ENCODE measurements at regions not wholly inside any gene's neighbourhood (a gene's known extent, or its start where the extent isn't known, plus 50 kb on each side); places are given as distances from the start of the nearest gene placed in this dataset.

DNA sequence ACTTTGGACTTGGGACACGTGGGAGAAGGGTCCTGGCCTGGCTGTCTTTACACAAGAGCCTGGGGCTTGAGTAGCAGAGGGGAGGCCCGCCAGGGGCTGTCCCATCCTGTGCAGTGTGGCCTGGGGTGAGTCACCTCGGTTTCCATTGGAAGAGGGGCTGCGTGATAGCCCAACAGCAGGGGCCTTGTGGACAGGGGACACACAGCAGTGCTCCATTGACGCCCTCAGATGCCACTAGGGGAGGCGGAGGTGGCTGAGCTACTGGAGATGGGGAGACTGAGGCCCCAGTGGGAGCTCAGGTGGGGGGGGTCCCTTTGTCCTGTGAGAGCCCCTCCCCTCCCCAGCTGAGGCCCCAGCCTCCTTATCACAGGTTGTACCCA, 50.0 kb upstream of the RNU6ATAC start:
- no peak for TF ChIP-seq JUND (IDR thresholded peaks at IDR 0.05; ENCODE audit: low read depth)

DNA sequence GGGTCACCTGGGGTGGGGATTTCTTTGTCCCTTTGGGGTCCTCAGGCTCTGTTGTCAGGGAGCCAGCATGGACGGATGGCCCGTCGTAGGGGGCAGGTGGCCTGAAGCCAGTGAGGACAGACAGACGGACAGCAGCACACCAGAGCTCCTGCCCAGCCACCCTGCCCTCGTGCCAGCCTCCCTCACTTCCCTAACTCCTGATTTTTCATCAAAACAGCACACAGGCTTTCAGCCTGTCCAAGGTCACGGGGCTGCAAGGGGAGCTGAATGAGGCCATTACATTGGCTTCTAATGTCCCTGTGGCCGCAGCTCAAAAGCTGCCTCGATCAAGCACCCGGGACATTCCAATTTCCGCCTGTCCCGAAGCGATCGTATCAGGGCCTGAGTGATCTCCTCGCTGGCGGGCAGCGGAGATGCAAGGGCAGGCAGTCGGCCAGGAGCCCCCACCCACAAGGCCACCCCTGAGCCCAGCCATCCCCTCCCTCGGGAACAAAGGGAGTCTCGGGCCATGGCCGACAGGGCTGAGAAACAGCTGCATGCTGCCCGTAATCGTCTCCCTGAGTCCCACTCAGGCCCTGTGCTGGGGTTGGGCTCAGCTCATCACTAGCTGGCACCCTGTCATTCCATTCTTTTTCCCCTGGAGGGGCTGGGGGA, 50.5 kb upstream of the RNU6ATAC start:
- no peak for TF ChIP-seq JUND (IDR thresholded peaks at IDR 0.05; ENCODE audit: low read depth)

More for the DNA sequence above, 50.0 kb upstream of the RNU6ATAC start:
- in situ Hi-C loops (cut with HindIII; ENCODE audit: low pct_unique_long_range_greater_than_20kb, low sequenced_read_pairs): no loop called here
- no peak for DNase-seq (ENCODE audit: low read depth in 1 of 2, low spot score in 1 of 2)

DNA sequence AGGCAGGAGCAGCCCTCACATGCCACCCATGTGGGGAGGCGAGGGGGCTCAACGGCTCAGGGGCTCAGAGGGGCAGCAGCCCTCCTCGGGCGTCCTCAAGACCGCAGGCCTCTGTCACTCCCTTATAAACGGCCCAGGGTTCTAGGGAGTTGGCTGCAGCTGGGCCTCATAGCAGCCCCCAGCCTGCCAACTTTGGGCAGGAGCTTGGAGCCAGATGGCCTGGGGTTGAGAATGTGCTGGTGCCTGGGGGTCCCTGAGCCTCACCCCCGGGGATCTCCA, 51.0 kb upstream of the RNU6ATAC start:
- in situ Hi-C loops (cut with HindIII; ENCODE audit: low pct_unique_long_range_greater_than_20kb, low sequenced_read_pairs): no loop called here
- no peak for TF ChIP-seq JUND (IDR thresholded peaks at IDR 0.05; ENCODE audit: low read depth)
- no peak for DNase-seq (ENCODE audit: low read depth in 1 of 2, low spot score in 1 of 2)

More for the DNA sequence above, 50.5 kb upstream of the RNU6ATAC start:
- in situ Hi-C loops (cut with HindIII; ENCODE audit: low pct_unique_long_range_greater_than_20kb, low sequenced_read_pairs): no loop called here
- DNase-seq (ENCODE audit: low read depth in 1 of 2, low spot score in 1 of 2): no peak

DNA sequence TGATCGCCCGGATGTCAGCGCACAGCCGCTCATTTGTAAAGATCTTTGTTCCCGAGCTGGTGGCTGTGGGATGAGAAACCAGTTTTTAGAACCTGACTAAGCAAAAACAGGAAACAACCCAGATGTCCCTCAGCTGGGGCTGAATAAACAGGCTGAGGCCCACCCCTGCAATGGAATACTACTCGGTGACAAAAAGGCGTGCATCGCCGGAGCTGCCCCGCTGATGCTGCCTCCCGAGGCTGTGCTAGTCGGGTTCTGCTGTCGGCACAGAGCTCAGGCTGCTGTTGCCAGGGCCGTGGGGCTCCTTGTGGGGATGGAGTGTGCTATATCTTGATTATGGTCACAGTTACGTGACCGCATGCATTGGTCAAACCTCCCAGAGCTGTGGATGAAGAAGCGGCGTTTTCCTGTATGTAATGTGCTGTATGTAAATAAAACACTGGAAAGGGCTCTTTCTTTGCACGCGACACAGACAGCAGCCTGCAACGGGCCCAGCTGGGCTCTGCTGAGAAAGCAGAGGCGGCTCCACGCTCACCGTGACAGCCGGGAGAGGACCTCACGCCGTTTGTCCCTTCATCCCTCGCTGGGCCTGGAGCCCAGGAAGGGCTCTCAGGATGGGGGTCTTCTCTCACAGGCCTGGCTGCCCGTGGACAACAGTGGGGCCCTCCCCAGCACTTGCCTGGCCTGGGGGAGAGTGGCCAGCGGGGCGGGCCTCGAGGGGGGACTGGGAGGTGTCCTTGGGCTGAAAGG, 51.5 kb upstream of the RNU6ATAC start:
- DNase-seq (ENCODE audit: low read depth in 1 of 2, low spot score in 1 of 2): peak in 1 of 2 experiments; percentile 30
- in situ Hi-C loops (cut with HindIII; ENCODE audit: low pct_unique_long_range_greater_than_20kb, low sequenced_read_pairs): no loop called here
- TF ChIP-seq JUND (IDR thresholded peaks at IDR 0.05; ENCODE audit: low read depth): no peak

DNA sequence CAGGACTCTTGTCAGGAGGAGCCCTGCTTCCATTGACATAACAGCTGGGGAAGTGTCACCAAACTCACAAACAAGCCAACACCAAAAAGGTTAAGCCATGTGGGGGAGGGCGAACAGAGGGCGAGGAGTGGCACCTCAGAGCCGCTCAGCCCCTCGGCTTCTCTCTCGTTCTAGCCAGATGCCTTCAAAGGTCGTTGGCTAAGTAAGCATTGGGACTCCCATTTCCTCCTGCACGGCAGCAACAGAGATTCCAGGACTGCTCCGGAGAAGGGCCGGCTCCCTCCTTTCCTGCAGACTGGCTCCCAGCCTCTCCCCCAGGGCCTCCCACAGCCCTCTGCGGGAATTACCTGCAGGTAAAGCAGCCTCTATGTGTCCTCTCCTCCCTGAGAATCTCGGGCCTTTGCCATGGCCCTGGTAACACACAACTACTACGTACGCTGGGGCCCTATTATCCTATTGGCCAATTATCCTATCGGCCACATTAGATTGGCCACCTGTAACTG, 52.1 kb upstream of the RNU6ATAC start:
- DNase-seq (ENCODE audit: low read depth in 1 of 2, low spot score in 1 of 2): no peak
- TF ChIP-seq JUND (IDR thresholded peaks at IDR 0.05; ENCODE audit: low read depth): no peak
- in situ Hi-C loops (cut with HindIII; ENCODE audit: low pct_unique_long_range_greater_than_20kb, low sequenced_read_pairs): no loop called here

DNA sequence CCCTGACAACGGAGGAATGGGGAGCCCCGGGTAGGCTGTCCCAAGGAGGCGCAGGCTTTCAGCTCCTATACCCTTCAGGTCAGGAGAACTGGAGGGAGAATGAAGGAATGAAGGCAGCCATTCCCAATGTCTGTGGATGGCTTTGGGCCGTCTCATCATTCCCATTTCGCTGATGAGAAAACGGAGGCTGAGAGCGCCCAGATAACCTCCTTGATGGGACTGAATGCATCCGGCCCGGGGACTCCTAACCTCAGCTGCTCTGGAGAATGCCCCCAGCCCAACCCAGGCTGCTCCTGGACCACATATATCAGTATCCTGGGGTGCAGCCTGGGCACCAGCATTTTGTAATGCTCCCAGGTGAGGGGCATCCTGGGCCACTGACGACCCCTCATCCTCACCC, 52.6 kb upstream of the RNU6ATAC start:
- in situ Hi-C loops (cut with HindIII; ENCODE audit: low pct_unique_long_range_greater_than_20kb, low sequenced_read_pairs): no loop called here
- no peak for DNase-seq (ENCODE audit: low read depth in 1 of 2, low spot score in 1 of 2)
- no peak for TF ChIP-seq JUND (IDR thresholded peaks at IDR 0.05; ENCODE audit: low read depth)

DNA sequence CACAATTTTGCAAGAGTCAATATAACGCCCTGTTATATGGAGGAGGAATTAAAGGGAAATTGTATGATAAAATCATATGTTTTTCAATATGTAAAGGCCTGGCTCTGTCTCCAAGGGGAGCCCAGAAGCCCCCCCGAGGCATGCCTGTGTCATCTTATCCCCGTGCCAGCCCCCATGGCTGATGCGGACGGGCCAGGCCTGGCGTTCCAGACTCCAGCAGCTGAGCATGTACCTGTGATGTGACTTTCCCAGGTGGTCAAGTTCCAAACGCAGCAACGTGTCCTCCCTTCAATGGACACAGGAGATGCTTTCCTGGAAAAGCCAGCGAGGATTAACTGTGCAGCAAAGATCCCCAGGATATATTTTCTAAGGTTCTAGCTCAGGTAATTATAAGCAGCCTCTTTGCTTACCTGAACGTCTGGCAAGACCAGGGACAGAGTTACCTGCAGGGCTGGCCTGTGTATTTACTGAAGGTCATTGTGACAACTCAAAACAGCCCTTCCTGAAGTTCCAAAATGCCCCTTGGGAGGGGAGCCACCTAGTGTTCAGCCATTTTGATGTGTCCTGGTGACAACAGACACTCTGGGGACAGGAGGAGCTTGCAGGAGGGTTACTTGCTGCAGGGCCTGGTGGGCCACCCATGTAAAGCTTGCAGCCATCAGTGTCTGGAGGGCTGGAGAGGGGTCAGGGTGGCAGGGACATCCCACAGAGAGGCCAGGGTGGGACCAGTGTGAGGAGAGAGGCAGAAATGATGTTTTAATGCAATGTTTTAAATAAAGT, 53.3 kb upstream of the RNU6ATAC start:
- TF ChIP-seq JUND (IDR thresholded peaks at IDR 0.05; ENCODE audit: low read depth): no peak
- peak in 1 of 2 experiments; percentile 88 for DNase-seq (ENCODE audit: low read depth in 1 of 2, low spot score in 1 of 2)
- in situ Hi-C loops (cut with HindIII; ENCODE audit: low pct_unique_long_range_greater_than_20kb, low sequenced_read_pairs): no loop called here

DNA sequence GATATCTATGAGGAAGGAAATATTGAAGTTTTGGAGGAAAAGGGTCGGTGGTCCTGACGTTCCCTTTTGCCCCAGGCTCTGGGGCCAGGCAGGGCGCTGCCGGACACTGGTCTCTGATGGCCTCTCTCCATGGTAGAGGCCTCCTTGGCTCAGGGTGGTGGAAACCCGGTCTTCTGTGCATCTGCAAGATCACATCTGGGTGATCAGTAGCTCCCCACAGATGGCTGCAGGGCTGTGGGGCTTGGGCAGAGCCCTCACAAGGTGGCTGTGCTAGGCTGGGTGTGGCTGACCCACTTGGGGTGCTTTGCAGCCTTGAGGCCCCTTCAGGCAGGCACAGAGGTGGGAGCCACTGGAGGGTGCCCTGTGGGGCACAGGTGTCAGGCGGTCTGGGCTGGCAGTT, 53.9 kb upstream of the RNU6ATAC start:
- no peak for DNase-seq (ENCODE audit: low read depth in 1 of 2, low spot score in 1 of 2)
- in situ Hi-C loops (cut with HindIII; ENCODE audit: low pct_unique_long_range_greater_than_20kb, low sequenced_read_pairs): no loop called here
- no peak for TF ChIP-seq JUND (IDR thresholded peaks at IDR 0.05; ENCODE audit: low read depth)

DNA sequence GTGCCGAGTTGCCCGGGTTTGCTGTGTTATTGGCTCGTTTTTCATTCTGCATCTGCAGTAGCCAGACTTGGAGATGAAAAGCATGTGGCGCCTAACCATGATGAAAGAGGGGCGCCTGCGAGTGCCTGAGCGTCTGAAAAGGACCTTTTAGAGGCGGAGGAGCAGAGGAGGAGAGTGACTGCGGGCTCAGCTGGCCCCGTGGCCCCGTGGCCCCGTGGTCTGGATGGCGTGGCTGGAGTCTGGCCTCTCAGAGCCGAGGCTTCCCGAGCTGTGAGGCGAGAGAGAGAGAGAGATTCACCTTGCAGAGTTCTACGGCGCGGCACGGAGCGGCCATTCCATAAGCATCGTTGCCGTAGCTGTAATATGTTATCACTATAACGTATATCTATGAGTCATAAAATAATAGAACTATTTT, 55.3 kb upstream of the RNU6ATAC start:
- in situ Hi-C loops (cut with HindIII; ENCODE audit: low pct_unique_long_range_greater_than_20kb, low sequenced_read_pairs): no loop called here
- DNase-seq (ENCODE audit: low read depth in 1 of 2, low spot score in 1 of 2): no peak
- TF ChIP-seq JUND (IDR thresholded peaks at IDR 0.05; ENCODE audit: low read depth): no peak

DNA sequence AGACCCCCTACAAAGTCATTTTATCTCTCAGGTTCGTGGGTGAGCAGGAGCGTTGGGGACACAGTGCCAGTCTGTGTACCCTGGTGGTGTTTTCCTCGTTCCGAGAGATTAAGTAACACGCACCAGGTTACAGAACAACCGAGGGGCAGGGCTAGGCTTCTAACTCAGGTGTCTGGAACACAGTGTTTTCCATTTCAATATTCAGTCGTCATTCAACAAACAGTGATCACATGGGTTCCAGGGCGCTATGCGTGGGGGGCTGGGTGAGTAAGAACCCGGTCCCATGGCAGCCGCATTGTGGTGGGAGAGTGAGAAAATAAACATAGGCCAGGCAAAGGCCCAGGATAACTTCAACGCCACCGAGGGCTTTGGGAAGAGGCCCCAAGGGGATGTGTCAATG, 55.9 kb upstream of the RNU6ATAC start:
- in situ Hi-C loops (cut with HindIII; ENCODE audit: low pct_unique_long_range_greater_than_20kb, low sequenced_read_pairs): no loop called here
- TF ChIP-seq JUND (IDR thresholded peaks at IDR 0.05; ENCODE audit: low read depth): no peak

DNA sequence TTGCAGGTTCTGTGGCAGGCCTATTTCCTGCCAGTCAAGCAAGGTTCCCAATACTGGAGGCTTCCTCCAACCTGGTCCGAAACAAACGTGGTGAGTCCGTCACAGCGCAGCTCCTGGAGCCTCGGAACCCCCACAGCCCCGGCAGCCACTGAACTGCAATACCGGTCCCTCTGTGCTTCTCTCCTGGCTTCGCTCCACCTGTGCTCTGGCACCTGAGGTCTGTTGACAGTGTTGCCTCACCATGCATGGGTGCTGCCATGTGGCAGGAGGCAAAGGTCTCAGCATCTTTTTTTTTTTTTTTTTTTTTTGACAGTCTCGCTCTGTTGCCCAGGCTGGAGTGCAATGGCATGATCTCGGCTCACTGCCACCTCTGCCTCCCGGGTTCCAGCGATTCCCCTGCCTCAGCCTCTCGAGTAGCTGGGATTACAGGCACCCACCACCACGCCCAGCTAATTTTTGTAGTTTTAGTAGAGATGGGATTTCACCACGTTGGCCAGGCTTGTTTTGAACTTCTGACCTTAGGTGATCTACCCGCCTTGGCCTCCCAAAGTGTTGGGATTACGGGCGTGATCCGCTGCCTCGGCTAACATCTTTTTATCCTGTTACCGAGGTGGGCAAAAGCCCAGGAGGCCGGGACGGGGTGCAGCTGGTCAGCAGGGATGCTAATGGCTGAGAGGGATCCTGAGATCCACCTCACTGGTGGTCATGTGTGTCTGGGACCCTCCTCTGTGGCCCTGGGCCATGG, 57.1 kb upstream of the RNU6ATAC start:
- DNase-seq (ENCODE audit: low read depth in 1 of 2, low spot score in 1 of 2): no peak
- TF ChIP-seq JUND (IDR thresholded peaks at IDR 0.05; ENCODE audit: low read depth): no peak

More for the DNA sequence above, 55.9 kb upstream of the RNU6ATAC start:
- no peak for DNase-seq (ENCODE audit: low read depth in 1 of 2, low spot score in 1 of 2)

DNA sequence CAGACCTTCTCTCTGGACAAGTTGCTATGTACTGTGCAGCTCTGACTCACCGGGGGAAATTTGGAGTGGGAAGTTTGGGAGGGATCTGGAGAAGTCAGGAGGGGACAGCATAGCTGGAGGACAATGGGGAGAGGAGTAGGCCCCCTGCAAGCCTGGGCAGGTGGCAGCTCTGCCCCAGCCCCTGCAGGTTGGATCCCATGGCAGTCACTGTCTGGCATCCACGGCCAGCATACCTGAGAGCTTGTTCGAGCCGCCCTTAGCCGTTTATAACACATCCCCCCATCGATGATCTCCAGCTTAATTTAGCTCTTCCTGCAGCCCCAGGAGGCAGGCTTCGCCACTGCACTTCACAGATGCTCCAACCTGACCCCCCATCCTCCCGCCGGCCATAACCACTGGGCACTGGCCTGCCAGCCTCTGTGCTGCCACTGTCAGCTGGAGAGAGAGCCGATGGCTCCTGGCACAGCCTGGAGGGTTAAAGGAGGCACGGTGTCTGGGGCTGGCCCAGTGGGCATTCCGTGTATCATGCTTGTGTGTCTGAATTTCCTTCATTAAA, 57.7 kb upstream of the RNU6ATAC start:
- TF ChIP-seq JUND (IDR thresholded peaks at IDR 0.05; ENCODE audit: low read depth): no peak
- no peak for DNase-seq (ENCODE audit: low read depth in 1 of 2, low spot score in 1 of 2)
- in situ Hi-C loops (cut with HindIII; ENCODE audit: low pct_unique_long_range_greater_than_20kb, low sequenced_read_pairs): no loop called here

More for the DNA sequence above, 57.1 kb upstream of the RNU6ATAC start:
- in situ Hi-C loops (cut with HindIII; ENCODE audit: low pct_unique_long_range_greater_than_20kb, low sequenced_read_pairs): no loop called here
